Caco-2 (cell line): ENCODE measurements at regions not wholly inside any gene's neighbourhood (a gene's known extent, or its start where the extent isn't known, plus 50 kb on each side); places are given as distances from the start of the nearest gene placed in this dataset.

Experiments
- BruUV-seq: library from RNA; stranded (reverse); fragments of 400-500 nt; replicated peaks from 2 replicates; lab custom pipeline; 2021; lab: Mats Ljungman, UMichigan
- CTCF ChIA-PET: fragments of 300-600 bp; sonication (Branson Sonifier 250); formaldehyde crosslinking; loops from one replicate; lab custom pipeline; 2022; ENCODE audit warnings: antibody characterized with exemption; lab: Charles Lee
- POLR2A ChIA-PET: fragments of 300-600 bp; sonication (Branson Sonifier 250); formaldehyde crosslinking; loops from one replicate; lab custom pipeline; 2022; ENCODE audit warnings: antibody characterized with exemption; lab: Charles Lee
- DNase-seq, 2 experiments: peaks; one replicate each; pipeline versions ENCODE4 v3.0.0 to v3.0.0-alpha.2; 2020 to 2022
- H3K27me3 ChIP-seq: replicated peaks from 2 replicates; pipeline ENCODE4 v1.6.0; 2011; ENCODE audit warnings: low read length; ENCODE audit not compliant: control insufficient read depth, insufficient read depth
- H3K36me3 ChIP-seq: 2 replicates; pipeline ENCODE4 v1.5.1; 2011; ENCODE audit warnings: low read length; ENCODE audit not compliant: control insufficient read depth, insufficient read depth
- H3K4me1 ChIP-seq: fragments of 250-450 bp; sonication (Bioruptor Pico); 2 replicates; pipeline ENCODE4 v1.5.1; 2020; ENCODE audit warnings: mild to moderate bottlenecking
- H3K4me3 ChIP-seq: 2 replicates; pipeline ENCODE4 v1.5.1; 2011; ENCODE audit warnings: low read depth, mild to moderate bottlenecking, control low read depth, low read length
- H3K9me3 ChIP-seq: fragments of 250-450 bp; sonication (Bioruptor Pico); 2 replicates; pipeline ENCODE4 v1.5.1; 2020; ENCODE audit warnings: mild to moderate bottlenecking, moderate library complexity
- H3K27ac Mint-ChIP-seq: one replicate; pipeline ENCODE4 v1.8.0; 2022; ENCODE audit warnings: mixed read lengths; ENCODE audit not compliant: unreplicated experiment
- H3K27me3 Mint-ChIP-seq: one replicate; pipeline ENCODE4 v1.8.0; 2022; ENCODE audit warnings: mixed read lengths; ENCODE audit not compliant: insufficient read depth, unreplicated experiment
- H3K36me3 Mint-ChIP-seq: one replicate; pipeline ENCODE4 v1.8.0; 2022; ENCODE audit warnings: mild to moderate bottlenecking, mixed read lengths; ENCODE audit not compliant: insufficient read depth, unreplicated experiment
- H3K4me1 Mint-ChIP-seq: one replicate; pipeline ENCODE4 v1.8.0; 2022; ENCODE audit warnings: low read depth, mixed read lengths; ENCODE audit not compliant: unreplicated experiment
- H3K4me3 Mint-ChIP-seq: one replicate; pipeline ENCODE4 v1.8.0; 2022; ENCODE audit warnings: mild to moderate bottlenecking, moderate library complexity, mixed read lengths; ENCODE audit not compliant: unreplicated experiment
- H3K9me3 Mint-ChIP-seq: one replicate; pipeline ENCODE4 v1.8.0; 2022; ENCODE audit warnings: mixed read lengths; ENCODE audit not compliant: unreplicated experiment
- intact Hi-C: fragments of 100-400 bp; cut with micrococcal nuclease; formaldehyde crosslinking; loops from one replicate; pipeline ENCODE4 v1.10.0; 2022; ENCODE audit not compliant: unreplicated experiment
- TF ChIP-seq, protein P1 (sequence below), 2 experiments: fragments of 200-600 bp in 1 of 2; IDR thresholded peaks; 1 replicate in 1 of 2; 2 replicates in 1 of 2; pipeline versions ENCODE4 v1.5.1 to v1.8.0; 2011 to 2022; ENCODE audit warnings: antibody characterized with exemption in 1 of 2, control low read depth in 1 of 2, inconsistent platforms in 1 of 2, low read depth in 1 of 2, low read length in 1 of 2, mild to moderate bottlenecking in 1 of 2, moderate library complexity in 1 of 2; ENCODE audit not compliant: insufficient read depth in 1 of 2, severe bottlenecking in 1 of 2, unreplicated experiment in 1 of 2

DNA sequence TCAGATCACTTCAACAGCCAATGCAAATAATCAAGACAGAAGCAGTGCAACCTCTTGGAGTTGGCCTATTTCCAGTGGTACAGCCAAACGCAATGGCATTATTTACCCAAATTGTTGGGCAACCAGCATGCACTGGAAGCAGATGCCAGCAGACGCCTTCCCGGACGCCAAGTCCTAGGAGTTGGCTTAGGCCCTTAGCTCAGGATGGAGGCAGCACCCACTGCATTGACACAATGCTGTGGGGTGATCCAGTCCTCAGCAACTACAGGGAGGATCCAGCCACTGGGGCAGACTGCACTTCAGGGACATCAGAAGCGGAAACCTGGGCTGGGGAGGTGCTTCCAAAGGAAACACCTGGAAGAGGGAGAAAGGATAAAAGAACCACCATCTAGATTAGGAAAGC lies 290.4 kb downstream of the FAM43A start:
- H3K9me3 Mint-ChIP-seq = no peaks in the 10 kb centered on the region
- H3K36me3 Mint-ChIP-seq = no peaks in the 10 kb centered on the region
- POLR2A ChIA-PET = no interaction called here
- TF ChIP-seq, protein P1, sequence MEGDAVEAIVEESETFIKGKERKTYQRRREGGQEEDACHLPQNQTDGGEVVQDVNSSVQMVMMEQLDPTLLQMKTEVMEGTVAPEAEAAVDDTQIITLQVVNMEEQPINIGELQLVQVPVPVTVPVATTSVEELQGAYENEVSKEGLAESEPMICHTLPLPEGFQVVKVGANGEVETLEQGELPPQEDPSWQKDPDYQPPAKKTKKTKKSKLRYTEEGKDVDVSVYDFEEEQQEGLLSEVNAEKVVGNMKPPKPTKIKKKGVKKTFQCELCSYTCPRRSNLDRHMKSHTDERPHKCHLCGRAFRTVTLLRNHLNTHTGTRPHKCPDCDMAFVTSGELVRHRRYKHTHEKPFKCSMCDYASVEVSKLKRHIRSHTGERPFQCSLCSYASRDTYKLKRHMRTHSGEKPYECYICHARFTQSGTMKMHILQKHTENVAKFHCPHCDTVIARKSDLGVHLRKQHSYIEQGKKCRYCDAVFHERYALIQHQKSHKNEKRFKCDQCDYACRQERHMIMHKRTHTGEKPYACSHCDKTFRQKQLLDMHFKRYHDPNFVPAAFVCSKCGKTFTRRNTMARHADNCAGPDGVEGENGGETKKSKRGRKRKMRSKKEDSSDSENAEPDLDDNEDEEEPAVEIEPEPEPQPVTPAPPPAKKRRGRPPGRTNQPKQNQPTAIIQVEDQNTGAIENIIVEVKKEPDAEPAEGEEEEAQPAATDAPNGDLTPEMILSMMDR (IDR thresholded peaks at IDR 0.05; ENCODE audit: insufficient read depth in 1 of 2, low read depth in 1 of 2, low read length in 1 of 2, severe bottlenecking in 1 of 2, unreplicated experiment in 1 of 2) = no peak
- no peak overlapping the region for H3K27ac Mint-ChIP-seq
- CTCF ChIA-PET = interaction anchor here (1.2 kb wide), 1 partner anchor 9 kb away, joined by 4 read pairs; no protein-coding TSS in a partner anchor
- no peak overlapping the region for H3K4me3 ChIP-seq
- no peaks in the 10 kb centered on the region for H3K27me3 ChIP-seq
- no TSS peak for BruUV-seq
- no peaks in the 10 kb centered on the region for H3K36me3 ChIP-seq
- H3K4me1 Mint-ChIP-seq = peaks cover 6% of the 10 kb centered on the region
- no peak for DNase-seq
- H3K4me3 Mint-ChIP-seq = no peak overlapping the region
- no peaks in the 10 kb centered on the region for H3K4me1 ChIP-seq
- H3K9me3 ChIP-seq = no peaks in the 10 kb centered on the region
- H3K27me3 Mint-ChIP-seq = peaks cover 7% of the 10 kb centered on the region
- intact Hi-C loops = no loop called here

DNA sequence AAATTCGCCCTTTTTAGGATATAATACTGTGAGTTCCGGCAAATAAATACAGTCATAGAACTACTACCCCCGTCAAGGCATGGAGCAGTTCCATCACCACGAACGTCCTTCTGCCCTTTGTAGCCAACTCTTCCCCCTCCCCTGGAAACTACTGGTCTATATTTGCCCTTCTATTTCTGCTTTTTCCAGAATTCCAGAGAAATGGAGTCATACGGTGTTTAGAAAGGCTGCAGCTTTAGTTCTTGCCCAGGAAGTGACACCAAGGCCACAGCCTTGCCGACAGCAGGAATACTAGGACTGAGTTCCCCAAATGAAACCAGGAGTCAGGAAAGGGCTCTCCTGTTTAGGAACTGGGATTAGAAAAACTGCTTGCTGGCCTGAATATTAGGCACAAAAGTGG lies 291.2 kb downstream of the FAM43A start:
- ChIA-PET POLR2A (no interaction called here), CTCF (no interaction called here)
- DNase-seq = no peak
- Histone ChIP-seq H3K36me3 (no peaks in the 10 kb centered on the region), H3K9me3 (no peaks in the 10 kb centered on the region), H3K4me3 (no peak overlapping the region), H3K27me3 (no peaks in the 10 kb centered on the region), H3K4me1 (no peaks in the 10 kb centered on the region)
- intact Hi-C loops = no loop called here
- no peak overlapping the region for H3K27ac Mint-ChIP-seq
- no peak overlapping the region for H3K4me3 Mint-ChIP-seq
- H3K9me3 Mint-ChIP-seq = no peaks in the 10 kb centered on the region
- TF ChIP-seq, protein P1 (IDR thresholded peaks at IDR 0.05; ENCODE audit: insufficient read depth in 1 of 2, low read depth in 1 of 2, low read length in 1 of 2, severe bottlenecking in 1 of 2, unreplicated experiment in 1 of 2) = no peak
- no TSS peak for BruUV-seq
- H3K36me3 Mint-ChIP-seq = no peaks in the 10 kb centered on the region
- peaks cover 7% of the 10 kb centered on the region for H3K27me3 Mint-ChIP-seq
- peaks cover 6% of the 10 kb centered on the region for H3K4me1 Mint-ChIP-seq

DNA sequence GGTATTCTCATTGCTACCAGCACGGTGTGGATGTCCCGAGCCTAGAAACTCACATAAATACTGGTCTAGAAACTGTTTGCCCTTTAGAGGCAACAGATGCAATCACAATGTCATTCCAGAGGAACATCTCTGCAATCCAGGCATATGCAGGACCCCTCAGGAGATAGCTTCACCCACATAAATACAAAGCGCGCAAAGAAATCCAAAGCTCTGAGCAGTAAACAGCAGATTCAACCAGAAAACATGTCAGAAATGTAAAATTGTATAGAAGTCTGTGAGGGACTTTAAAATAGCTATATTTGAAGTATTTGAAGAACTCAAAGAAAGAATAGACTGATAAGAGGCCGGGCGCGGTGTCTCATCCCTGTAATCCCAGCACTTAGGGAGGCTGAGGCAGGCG lies 291.7 kb downstream of the FAM43A start:
- Histone ChIP-seq H3K4me3 (no peak overlapping the region), H3K9me3 (peaks cover 1% of the 10 kb centered on the region; the same call in 1 of the 2 replicates), H3K27me3 (no peaks in the 10 kb centered on the region), H3K4me1 (no peaks in the 10 kb centered on the region), H3K36me3 (no peaks in the 10 kb centered on the region)
- BruUV-seq = no TSS peak
- CTCF ChIA-PET = no interaction called here
- Mint-ChIP-seq H3K27ac (no peak overlapping the region), H3K9me3 (peaks cover 4% of the 10 kb centered on the region), H3K36me3 (no peaks in the 10 kb centered on the region), H3K4me3 (no peak overlapping the region), H3K27me3 (peaks cover 7% of the 10 kb centered on the region), H3K4me1 (peaks cover 6% of the 10 kb centered on the region)
- intact Hi-C loops = no loop called here
- POLR2A ChIA-PET = no interaction called here
- TF ChIP-seq, protein P1 (IDR thresholded peaks at IDR 0.05; ENCODE audit: insufficient read depth in 1 of 2, low read depth in 1 of 2, low read length in 1 of 2, severe bottlenecking in 1 of 2, unreplicated experiment in 1 of 2) = no peak
- DNase-seq = no peak
